ENCODE measurements at regions not wholly inside any gene's neighbourhood (a gene's known extent, or its start where the extent isn't known, plus 50 kb on each side); places are given as distances from the start of the nearest gene placed in this dataset.

- peaks cover 3% of the 10 kb centered on the region for H3K9me3 Mint-ChIP-seq
Measured at GRCh38 chr6:134481966-134482365, 164.1 kb upstream of the SGK1 start.

GRCh38 chr6:134480593-134480992 lies 162.7 kb upstream of the SGK1 start:
- Mint-ChIP-seq H3K27ac (no peak overlapping the region), H3K4me3 (no peak overlapping the region), H3K27me3 (no peaks in the 10 kb centered on the region), H3K4me1 (peaks cover 3% of the 10 kb centered on the region), H3K9me3 (no peaks in the 10 kb centered on the region), H3K36me3 (peaks cover 1% of the 10 kb centered on the region)

More at GRCh38 chr6:134481966-134482365, 164.1 kb upstream of the SGK1 start:
- Mint-ChIP-seq H3K4me1 (peaks cover 3% of the 10 kb centered on the region), H3K4me3 (no peak overlapping the region), H3K27ac (no peak overlapping the region), H3K27me3 (no peaks in the 10 kb centered on the region), H3K36me3 (peaks cover 1% of the 10 kb centered on the region)

GRCh38 chr6:134478764-134479399 lies 161.0 kb upstream of the SGK1 start:
- Mint-ChIP-seq H3K9me3 (no peaks in the 10 kb centered on the region), H3K27ac (no peak overlapping the region), H3K4me3 (no peak overlapping the region), H3K27me3 (no peaks in the 10 kb centered on the region), H3K4me1 (peaks cover 3% of the 10 kb centered on the region), H3K36me3 (peaks cover under 1% of the 10 kb centered on the region)

- no peak overlapping the region for H3K4me3 Mint-ChIP-seq
- no peak overlapping the region for H3K27ac Mint-ChIP-seq
- H3K4me1 Mint-ChIP-seq = peaks cover 3% of the 10 kb centered on the region
- no peaks in the 10 kb centered on the region for H3K9me3 Mint-ChIP-seq
- H3K27me3 Mint-ChIP-seq = no peaks in the 10 kb centered on the region
- H3K36me3 Mint-ChIP-seq = no peaks in the 10 kb centered on the region
Measured at GRCh38 chr6:134477991-134478635, 160.2 kb upstream of the SGK1 start.

GRCh38 chr6:134474955-134475354 lies 157.0 kb upstream of the SGK1 start:
- Mint-ChIP-seq H3K27me3 (no peaks in the 10 kb centered on the region), H3K4me3 (no peak overlapping the region), H3K9me3 (no peaks in the 10 kb centered on the region), H3K36me3 (no peaks in the 10 kb centered on the region), H3K27ac (no peak overlapping the region), H3K4me1 (no peaks in the 10 kb centered on the region)

- H3K27me3 Mint-ChIP-seq = no peaks in the 10 kb centered on the region
- no peaks in the 10 kb centered on the region for H3K36me3 Mint-ChIP-seq
- H3K27ac Mint-ChIP-seq = no peak overlapping the region
- no peaks in the 10 kb centered on the region for H3K4me1 Mint-ChIP-seq
- H3K4me3 Mint-ChIP-seq = no peak overlapping the region
- no peaks in the 10 kb centered on the region for H3K9me3 Mint-ChIP-seq
Measured at GRCh38 chr6:134472661-134473060, 154.7 kb upstream of the SGK1 start.

GRCh38 chr6:134472046-134472445 lies 154.1 kb upstream of the SGK1 start:
- no peak overlapping the region for H3K27ac Mint-ChIP-seq
- H3K9me3 Mint-ChIP-seq = no peaks in the 10 kb centered on the region
- no peaks in the 10 kb centered on the region for H3K4me1 Mint-ChIP-seq
- H3K4me3 Mint-ChIP-seq = no peak overlapping the region
- H3K27me3 Mint-ChIP-seq = no peaks in the 10 kb centered on the region
- no peaks in the 10 kb centered on the region for H3K36me3 Mint-ChIP-seq

GRCh38 chr6:134470457-134470975 lies 152.6 kb upstream of the SGK1 start:
- no peaks in the 10 kb centered on the region for H3K27me3 Mint-ChIP-seq
- no peaks in the 10 kb centered on the region for H3K9me3 Mint-ChIP-seq
- H3K27ac Mint-ChIP-seq = no peak overlapping the region
- H3K36me3 Mint-ChIP-seq = no peaks in the 10 kb centered on the region
- H3K4me1 Mint-ChIP-seq = no peaks in the 10 kb centered on the region
- no peak overlapping the region for H3K4me3 Mint-ChIP-seq

GRCh38 chr6:134469702-134470456 lies 152.0 kb upstream of the SGK1 start:
- no peaks in the 10 kb centered on the region for H3K9me3 Mint-ChIP-seq
- H3K4me1 Mint-ChIP-seq = peaks cover 2% of the 10 kb centered on the region
- H3K27me3 Mint-ChIP-seq = no peaks in the 10 kb centered on the region
- no peak overlapping the region for H3K4me3 Mint-ChIP-seq
- H3K36me3 Mint-ChIP-seq = no peaks in the 10 kb centered on the region
- no peak overlapping the region for H3K27ac Mint-ChIP-seq

GRCh38 chr6:134468633-134469032 lies 150.7 kb upstream of the SGK1 start:
- H3K4me1 Mint-ChIP-seq = peaks cover 5% of the 10 kb centered on the region
- no peak overlapping the region for H3K27ac Mint-ChIP-seq

GRCh38 chr6:134467620-134468019 lies 149.7 kb upstream of the SGK1 start:
- H3K27me3 Mint-ChIP-seq = no peaks in the 10 kb centered on the region
- H3K27ac Mint-ChIP-seq = no peak overlapping the region
- no peaks in the 10 kb centered on the region for H3K9me3 Mint-ChIP-seq
- no peak overlapping the region for H3K4me3 Mint-ChIP-seq
- H3K4me1 Mint-ChIP-seq = peaks cover 5% of the 10 kb centered on the region
- H3K36me3 Mint-ChIP-seq = no peaks in the 10 kb centered on the region

More at GRCh38 chr6:134468633-134469032, 150.7 kb upstream of the SGK1 start:
- Mint-ChIP-seq H3K27me3 (no peaks in the 10 kb centered on the region), H3K36me3 (no peaks in the 10 kb centered on the region), H3K4me3 (no peak overlapping the region), H3K9me3 (no peaks in the 10 kb centered on the region)

GRCh38 chr6:134466771-134467525 lies 149.0 kb upstream of the SGK1 start:
- H3K9me3 Mint-ChIP-seq = no peaks in the 10 kb centered on the region
- no peak overlapping the region for H3K27ac Mint-ChIP-seq
- H3K4me1 Mint-ChIP-seq = peaks cover 5% of the 10 kb centered on the region
- no peak overlapping the region for H3K4me3 Mint-ChIP-seq
- no peaks in the 10 kb centered on the region for H3K27me3 Mint-ChIP-seq
- no peaks in the 10 kb centered on the region for H3K36me3 Mint-ChIP-seq

GRCh38 chr6:134464690-134465411 lies 146.9 kb upstream of the SGK1 start:
- Mint-ChIP-seq H3K27ac (no peak overlapping the region), H3K9me3 (no peaks in the 10 kb centered on the region), H3K27me3 (no peaks in the 10 kb centered on the region), H3K4me3 (no peak overlapping the region), H3K36me3 (peaks cover 2% of the 10 kb centered on the region), H3K4me1 (peaks cover 5% of the 10 kb centered on the region)

- Mint-ChIP-seq H3K9me3 (no peaks in the 10 kb centered on the region), H3K36me3 (peaks cover 3% of the 10 kb centered on the region), H3K4me3 (no peak overlapping the region), H3K27ac (no peak overlapping the region), H3K27me3 (no peaks in the 10 kb centered on the region), H3K4me1 (no peaks in the 10 kb centered on the region)
Measured at GRCh38 chr6:134458857-134459657, 141.1 kb upstream of the SGK1 start.
